Type B pancreatic cell (in vitro differentiated cells): ENCODE measurements at regions not wholly inside any gene's neighbourhood (a gene's known extent, or its start where the extent isn't known, plus 50 kb on each side); places are given as distances from the start of the nearest gene placed in this dataset.

ENCODE experiments used
- DNase-seq: peaks from one replicate; pipeline ENCODE4 v3.0.0; 2021; ENCODE audit warnings: mixed read lengths; ENCODE audit not compliant: unreplicated experiment; ENCODE audit errors: extremely low spot score
- H3K27ac Mint-ChIP-seq: 2 replicates; pipeline ENCODE4 v1.8.0; 2021; ENCODE audit warnings: mild to moderate bottlenecking, mixed read lengths
- H3K27me3 Mint-ChIP-seq: 2 replicates; pipeline ENCODE4 v1.8.0; 2021; ENCODE audit warnings: mixed read lengths
- H3K36me3 Mint-ChIP-seq: 2 replicates; pipeline ENCODE4 v1.8.0; 2021; ENCODE audit warnings: mixed read lengths
- H3K4me1 Mint-ChIP-seq: one replicate; pipeline ENCODE4 v1.8.0; 2021; ENCODE audit warnings: mixed read lengths; ENCODE audit not compliant: unreplicated experiment
- H3K4me3 Mint-ChIP-seq: 2 replicates; pipeline ENCODE4 v1.8.0; 2021; ENCODE audit warnings: mild to moderate bottlenecking, mixed read lengths
- H3K9me3 Mint-ChIP-seq: 2 replicates; pipeline ENCODE4 v1.8.0; 2021; ENCODE audit warnings: mixed read lengths
- TF ChIP-seq, protein P1 (sequence below): fragments of 200-600 bp; sonication (generic); conservative IDR thresholded peaks from 2 replicates; pipeline ENCODE4 v1.5.0; 2021; ENCODE audit warnings: antibody characterized with exemption, mild to moderate bottlenecking

DNA sequence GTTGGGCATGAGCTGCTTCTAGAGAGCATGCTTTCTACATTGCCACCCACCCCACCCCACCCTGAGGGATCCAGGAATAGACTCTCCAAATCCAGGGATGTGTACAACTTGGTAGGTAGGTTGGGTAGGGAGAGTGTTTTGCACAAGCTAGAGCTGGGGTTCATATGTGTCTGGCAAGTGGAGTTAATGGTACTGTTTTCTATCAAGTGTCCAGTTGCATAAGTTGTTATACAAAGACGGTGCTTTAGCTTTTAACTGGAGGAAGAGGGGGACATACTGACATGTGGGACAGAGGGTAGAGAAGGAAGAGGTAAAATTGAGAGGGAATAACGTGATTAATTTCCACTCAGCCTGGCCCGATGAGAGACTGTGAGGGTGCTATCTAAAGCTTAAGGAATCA is 51.0 kb upstream of the TNC start:
- no peak overlapping the region for H3K27ac Mint-ChIP-seq
- H3K4me1 Mint-ChIP-seq = peaks cover 20% of the 10 kb centered on the region
- H3K9me3 Mint-ChIP-seq = peaks cover 6% of the 10 kb centered on the region
- peaks cover 5% of the 10 kb centered on the region for H3K36me3 Mint-ChIP-seq
- TF ChIP-seq, protein P1, sequence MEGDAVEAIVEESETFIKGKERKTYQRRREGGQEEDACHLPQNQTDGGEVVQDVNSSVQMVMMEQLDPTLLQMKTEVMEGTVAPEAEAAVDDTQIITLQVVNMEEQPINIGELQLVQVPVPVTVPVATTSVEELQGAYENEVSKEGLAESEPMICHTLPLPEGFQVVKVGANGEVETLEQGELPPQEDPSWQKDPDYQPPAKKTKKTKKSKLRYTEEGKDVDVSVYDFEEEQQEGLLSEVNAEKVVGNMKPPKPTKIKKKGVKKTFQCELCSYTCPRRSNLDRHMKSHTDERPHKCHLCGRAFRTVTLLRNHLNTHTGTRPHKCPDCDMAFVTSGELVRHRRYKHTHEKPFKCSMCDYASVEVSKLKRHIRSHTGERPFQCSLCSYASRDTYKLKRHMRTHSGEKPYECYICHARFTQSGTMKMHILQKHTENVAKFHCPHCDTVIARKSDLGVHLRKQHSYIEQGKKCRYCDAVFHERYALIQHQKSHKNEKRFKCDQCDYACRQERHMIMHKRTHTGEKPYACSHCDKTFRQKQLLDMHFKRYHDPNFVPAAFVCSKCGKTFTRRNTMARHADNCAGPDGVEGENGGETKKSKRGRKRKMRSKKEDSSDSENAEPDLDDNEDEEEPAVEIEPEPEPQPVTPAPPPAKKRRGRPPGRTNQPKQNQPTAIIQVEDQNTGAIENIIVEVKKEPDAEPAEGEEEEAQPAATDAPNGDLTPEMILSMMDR = no peak
- H3K4me3 Mint-ChIP-seq = no peak overlapping the region
- no peak for DNase-seq
- peaks cover 4% of the 10 kb centered on the region for H3K27me3 Mint-ChIP-seq

DNA sequence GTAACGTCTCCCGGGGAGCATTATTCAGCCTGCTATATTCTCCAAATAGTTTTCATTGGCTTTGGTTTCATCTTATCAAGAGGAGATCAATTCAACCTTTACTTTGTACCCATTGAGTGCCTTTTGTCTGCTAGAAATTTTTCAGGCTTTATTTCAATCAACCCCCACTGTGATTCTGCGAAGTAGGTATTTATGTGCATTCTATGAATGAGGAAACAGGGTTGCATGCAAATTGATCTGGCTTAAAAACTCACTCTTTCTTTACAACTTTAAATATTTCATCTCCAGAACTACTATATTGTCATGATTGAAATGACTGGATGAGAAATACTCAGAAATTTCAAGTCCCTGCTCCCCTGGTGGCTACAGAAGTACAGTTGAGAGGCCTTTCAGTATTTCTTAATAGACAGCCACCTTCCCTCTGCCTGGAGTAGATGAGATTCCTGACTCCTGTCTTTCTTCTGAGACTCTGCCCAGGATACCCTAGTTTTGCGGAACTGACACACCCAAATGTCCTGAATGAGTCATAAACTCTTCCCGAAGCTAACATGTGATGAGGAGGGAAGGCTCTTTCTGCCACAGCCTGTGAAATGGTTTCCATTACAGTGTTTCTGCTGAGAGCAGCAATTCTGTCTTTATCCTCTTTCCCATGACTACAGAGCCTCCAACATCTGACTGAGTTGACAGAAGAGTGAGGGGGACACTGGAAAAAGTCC is 52.6 kb upstream of the TNC start:
- TF ChIP-seq, protein P1 = no peak
- H3K4me1 Mint-ChIP-seq = peaks cover 13% of the 10 kb centered on the region
- no peak for DNase-seq

DNA sequence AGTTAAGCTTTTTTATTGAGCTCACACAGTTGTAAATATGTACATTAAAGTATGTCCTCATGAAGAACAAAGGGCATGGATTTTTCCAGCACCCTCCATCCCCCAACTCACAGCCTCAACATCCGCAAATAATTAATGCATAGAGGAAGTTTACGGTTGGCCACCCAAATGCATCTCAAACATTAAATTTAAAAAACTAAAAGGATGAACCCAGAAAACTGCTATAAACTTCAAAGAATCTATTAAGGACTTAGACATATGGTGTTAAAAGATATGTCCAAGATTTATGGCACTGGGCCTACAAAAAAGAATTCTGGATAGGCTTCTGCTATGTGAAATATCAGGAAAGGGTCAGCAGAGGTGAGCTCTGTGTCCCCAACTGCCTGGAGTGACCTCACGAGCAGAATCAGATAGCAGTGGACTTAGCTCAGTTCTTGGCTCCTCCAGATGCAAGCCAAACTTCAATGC is 54.0 kb upstream of the TNC start:
- H3K36me3 Mint-ChIP-seq = no peaks in the 10 kb centered on the region
- no peaks in the 10 kb centered on the region for H3K27me3 Mint-ChIP-seq
- H3K4me1 Mint-ChIP-seq = peaks cover 11% of the 10 kb centered on the region
- no peak overlapping the region for H3K4me3 Mint-ChIP-seq
- H3K9me3 Mint-ChIP-seq = no peaks in the 10 kb centered on the region
- no peak for DNase-seq
- no peak overlapping the region for H3K27ac Mint-ChIP-seq
- TF ChIP-seq, protein P1 = no peak

More for the DNA sequence above, 52.6 kb upstream of the TNC start:
- Mint-ChIP-seq H3K9me3 (peaks cover 6% of the 10 kb centered on the region), H3K27ac (no peak overlapping the region), H3K27me3 (peaks cover 4% of the 10 kb centered on the region), H3K4me3 (no peak overlapping the region), H3K36me3 (peaks cover 5% of the 10 kb centered on the region)

DNA sequence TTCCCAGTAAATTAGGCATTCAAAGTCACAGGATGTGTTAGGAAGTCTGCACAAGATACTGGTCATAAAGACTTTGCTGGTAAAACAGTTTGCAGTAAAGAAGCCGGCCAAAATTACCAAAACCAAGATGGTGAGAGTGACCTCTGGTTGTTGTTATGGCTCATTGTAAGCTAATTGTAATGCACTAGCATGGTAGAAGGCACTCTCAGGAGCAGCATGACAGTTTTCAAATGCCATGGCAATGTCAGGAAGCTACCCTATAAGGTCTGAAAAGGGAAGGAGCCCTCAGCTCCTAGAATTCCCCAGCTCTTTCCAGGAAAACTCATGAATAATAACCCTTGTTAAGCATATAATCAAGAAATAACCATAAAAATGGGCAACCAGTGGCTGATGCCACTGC is 64.3 kb upstream of the TNC start:
- no peaks in the 10 kb centered on the region for H3K9me3 Mint-ChIP-seq
- no peak overlapping the region for H3K4me3 Mint-ChIP-seq
- H3K27me3 Mint-ChIP-seq = no peaks in the 10 kb centered on the region
- no peak for DNase-seq
- no peaks in the 10 kb centered on the region for H3K36me3 Mint-ChIP-seq
- peaks cover 4% of the 10 kb centered on the region for H3K4me1 Mint-ChIP-seq
- TF ChIP-seq, protein P1 = no peak
- no peak overlapping the region for H3K27ac Mint-ChIP-seq

DNA sequence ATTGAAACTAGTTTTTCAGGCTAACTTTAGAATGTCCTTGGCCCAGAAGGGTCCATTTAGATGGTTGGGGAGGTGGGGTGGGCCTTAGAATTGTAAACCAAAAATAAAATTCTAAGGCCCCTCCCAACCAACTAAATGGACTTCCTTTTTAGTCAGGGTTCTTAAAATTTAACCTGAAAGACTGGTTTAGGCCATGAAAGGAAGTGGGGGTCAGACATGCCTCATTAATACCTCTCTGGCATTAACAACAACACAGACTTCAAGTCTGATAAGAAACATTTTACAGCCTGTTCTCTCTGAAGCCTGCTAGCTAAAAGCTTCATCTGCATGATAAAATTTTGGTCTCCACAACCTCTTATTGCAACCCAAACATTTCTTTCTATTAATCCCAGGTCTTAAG is 65.5 kb upstream of the TNC start:
- no peak overlapping the region for H3K4me3 Mint-ChIP-seq
- TF ChIP-seq, protein P1 = no peak
- no peak for DNase-seq
- H3K36me3 Mint-ChIP-seq = no peaks in the 10 kb centered on the region
- H3K27ac Mint-ChIP-seq = no peak overlapping the region
- no peaks in the 10 kb centered on the region for H3K9me3 Mint-ChIP-seq
- peaks cover 4% of the 10 kb centered on the region for H3K4me1 Mint-ChIP-seq
- no peaks in the 10 kb centered on the region for H3K27me3 Mint-ChIP-seq
